ENCODE measurements at regions not wholly inside any gene's neighbourhood (a gene's known extent, or its start where the extent isn't known, plus 50 kb on each side); places are given as distances from the start of the nearest gene placed in this dataset.

DNA sequence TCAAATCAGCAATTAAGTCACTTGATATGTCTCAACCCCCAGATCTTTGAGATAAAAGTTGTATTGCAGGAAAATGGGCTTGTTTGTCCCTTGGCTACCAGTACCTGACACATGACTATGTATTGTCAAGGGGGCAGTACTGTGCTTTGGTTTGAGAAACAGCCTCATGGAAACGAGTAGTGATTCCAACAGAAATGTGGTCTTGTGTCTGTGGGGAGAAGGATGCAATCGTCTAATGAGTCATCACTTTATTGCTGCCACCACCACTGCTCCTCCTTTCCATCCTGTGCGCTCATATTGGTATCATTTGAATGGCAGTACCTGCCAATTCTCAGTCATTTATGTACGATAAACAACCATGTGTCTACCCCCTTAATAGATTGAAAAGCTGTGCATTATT, 72.8 kb upstream of the ARHGAP5 start:
- no peak for DNase-seq (ENCODE audit: low read depth in 2 of 2)

GRCh38 chr14:32005628-32006027, 71.5 kb upstream of the ARHGAP5 start:
- no peak for DNase-seq (ENCODE audit: low read depth in 2 of 2)

- no peak for DNase-seq (ENCODE audit: low read depth in 2 of 2)
Measured at GRCh38 chr14:32006263-32007110, 70.6 kb upstream of the ARHGAP5 start.

- no peak for DNase-seq (ENCODE audit: low read depth in 2 of 2)
Measured at GRCh38 chr14:32007755-32008362, 69.2 kb upstream of the ARHGAP5 start.

DNA sequence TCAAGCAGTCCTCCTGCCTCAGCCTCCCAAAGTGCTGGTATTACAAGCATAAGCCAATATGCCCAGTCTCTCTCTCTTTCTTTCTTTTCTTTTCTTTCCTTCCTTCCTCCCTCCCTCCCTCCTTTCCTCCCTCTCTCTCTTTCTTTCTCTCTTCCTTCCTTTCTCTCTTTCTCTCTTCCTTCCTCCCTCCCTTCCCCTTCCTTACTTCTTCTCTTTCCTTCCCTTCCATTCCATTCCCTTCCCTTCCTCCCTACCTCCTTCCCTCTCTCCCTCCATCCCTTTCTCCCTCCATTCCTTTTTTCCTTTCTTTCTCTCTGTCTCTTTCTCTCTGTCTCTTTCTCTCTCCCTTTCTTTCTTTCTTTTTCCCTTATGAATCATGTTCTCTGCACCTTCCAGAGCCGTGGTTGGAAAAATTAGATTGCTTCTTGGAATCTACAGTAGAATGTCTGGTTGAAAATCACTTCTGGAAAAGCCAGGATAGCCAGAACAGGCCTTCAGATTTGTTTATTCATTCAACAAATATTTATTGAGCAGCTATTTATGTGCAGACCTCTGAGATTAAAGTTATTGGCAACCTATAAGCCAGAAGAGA, 68.4 kb upstream of the ARHGAP5 start:
- no peak for DNase-seq (ENCODE audit: low read depth in 2 of 2)

GRCh38 chr14:32009221-32009975, 67.7 kb upstream of the ARHGAP5 start:
- no peak for DNase-seq (ENCODE audit: low read depth in 2 of 2)

DNA sequence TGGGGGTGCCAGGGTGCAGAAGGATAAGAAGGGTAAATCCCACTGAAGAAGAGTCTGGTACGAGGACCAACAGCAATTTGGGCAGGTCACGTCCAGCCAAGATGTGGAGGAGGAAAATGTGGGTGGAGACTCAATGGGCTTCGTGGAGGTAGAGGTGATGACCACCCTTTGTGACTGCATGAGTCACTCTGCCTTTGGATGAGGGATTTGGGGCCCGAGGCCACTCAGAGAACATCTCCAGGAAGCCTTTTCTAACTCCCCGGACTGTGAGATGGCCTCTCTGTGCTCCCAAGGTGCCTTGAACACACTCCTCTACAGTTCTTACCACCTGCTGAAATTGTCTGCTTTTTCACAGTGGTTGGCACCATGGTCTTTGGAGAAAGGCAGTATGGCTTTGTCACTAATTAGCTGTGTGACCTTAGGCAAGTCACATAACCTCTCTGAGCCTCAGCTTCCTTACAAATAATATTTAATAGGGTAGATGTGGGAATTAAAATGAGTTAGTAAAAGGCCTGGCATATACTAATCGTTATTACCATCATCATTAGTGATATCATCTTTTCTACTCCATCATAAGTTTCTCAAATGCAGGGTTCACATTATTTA, 67.0 kb upstream of the ARHGAP5 start:
- no peak for DNase-seq (ENCODE audit: low read depth in 2 of 2)

DNA sequence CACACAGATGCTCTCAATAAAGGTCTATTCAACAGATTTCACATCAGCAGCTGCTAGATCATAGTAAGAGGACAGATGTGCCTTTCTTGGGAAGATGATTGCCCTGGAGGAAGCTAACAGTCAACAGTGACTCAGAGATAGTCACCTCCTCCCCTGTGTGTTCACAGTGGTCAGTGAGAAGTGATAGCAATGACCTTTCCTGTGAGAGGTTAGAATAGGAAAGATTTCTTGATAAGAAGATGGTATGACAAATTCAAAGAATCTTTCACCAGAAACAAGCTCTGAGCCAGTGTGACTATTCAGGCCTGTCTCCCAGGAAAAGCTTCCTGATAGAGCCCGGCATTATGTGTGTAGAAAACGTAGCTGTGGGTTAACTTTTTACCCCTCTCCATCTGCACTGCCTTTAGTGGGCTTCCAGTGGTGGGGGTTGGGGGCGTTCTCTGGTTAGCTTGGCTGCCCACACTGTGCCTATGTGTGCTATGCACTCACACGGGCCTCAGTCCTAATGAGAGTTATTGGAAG, 66.4 kb upstream of the ARHGAP5 start:
- DNase-seq (ENCODE audit: low read depth in 2 of 2) = no peak

DNA sequence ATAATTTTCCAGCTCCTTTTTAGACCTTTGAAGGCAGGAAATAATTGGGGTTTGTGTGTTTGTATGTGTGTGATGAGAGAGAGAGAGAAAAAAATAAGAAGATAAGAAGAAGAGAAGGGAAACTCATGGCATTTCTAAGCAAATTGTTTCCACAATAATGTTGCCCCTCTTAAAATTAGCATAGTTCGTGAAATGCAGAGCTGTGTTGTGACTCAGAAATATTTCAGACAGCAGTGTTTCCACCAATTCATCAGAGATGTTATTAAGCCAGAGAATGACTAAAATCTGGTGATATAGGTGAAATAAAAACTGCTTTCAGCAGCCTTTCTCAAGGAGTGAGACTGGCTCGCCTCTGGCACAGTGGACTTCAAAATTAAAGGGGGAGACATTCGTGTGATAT, 65.9 kb upstream of the ARHGAP5 start:
- DNase-seq (ENCODE audit: low read depth in 2 of 2) = no peak

DNA sequence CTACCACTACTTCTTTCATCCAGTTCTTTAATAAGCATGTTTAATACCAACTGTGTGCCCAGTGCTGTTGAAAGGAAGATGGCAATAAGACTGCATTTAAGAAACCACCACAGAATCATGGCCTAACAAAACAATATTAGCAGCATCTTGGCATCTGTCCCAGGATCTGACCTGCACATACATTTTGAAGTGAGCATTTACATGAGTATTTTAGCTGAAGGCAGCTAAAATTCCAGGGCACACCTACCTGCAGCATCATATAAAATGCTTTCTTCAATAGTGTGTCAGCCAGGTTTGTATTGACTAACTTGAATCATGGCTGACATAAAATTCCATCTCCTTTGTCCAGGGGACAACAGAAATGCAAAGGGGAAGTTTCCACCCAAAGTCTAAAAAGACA, 65.0 kb upstream of the ARHGAP5 start:
- no peak for DNase-seq (ENCODE audit: low read depth in 2 of 2)

DNA sequence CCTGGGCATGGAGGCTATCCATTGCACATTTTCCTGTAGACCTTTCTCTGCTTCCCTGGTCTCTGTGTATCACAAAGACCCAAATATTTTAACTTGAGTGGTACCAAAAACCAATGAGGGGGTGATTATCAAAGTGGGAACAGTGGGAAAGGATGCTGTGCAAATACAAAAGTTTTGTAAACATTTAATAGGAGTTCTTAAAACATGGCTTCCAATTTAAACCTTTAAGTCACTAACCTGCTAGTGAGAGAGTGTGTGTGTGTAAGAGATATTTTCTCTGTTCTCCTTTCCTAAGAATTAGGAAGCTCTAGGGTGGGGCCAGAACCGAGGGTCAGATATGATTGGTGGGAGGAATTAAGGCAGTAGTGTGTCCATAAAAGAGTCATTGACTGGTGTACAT, 64.5 kb upstream of the ARHGAP5 start:
- no peak for DNase-seq (ENCODE audit: low read depth in 2 of 2)

DNA sequence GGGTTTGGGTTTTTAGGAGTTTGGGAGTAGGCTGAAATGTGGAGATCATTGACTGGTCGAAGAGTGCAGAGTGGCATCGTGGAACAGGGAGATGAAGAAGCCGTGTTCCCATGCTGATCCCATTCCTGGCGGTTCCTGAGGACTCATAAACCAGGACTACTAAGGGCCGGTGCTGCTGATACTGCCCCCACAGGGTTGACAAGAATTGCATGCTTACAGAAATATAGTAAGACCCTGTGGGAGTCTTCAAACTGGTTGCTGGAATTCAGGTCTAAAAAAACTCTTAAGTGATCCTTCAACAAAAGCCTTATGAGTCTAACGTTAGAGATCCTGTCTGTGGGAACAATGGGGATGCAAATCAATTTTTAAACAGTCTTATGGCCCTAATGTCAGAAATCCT, 64.0 kb upstream of the ARHGAP5 start:
- DNase-seq (ENCODE audit: low read depth in 2 of 2) = no peak

DNA sequence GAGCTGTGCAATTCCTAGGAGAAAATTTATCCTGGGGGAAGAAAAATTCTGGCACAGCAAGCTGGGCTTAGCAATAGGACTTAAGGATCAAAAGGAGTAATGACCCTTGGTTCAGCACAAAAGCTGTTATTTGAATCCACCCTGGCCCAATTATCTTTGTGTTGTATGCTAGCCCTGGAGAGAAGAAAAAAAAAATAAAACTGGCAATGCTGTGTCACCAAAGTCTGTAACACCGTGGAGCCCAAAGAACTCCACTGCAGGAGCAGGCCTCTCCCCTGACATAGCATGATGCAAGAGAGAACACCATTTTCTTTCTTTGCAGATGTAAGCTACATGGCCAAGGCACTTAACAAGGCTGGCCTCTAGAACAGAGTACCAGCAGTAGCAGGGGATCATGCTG, 63.0 kb upstream of the ARHGAP5 start:
- no peak for DNase-seq (ENCODE audit: low read depth in 2 of 2)

GRCh38 chr14:32014498-32014897, 62.6 kb upstream of the ARHGAP5 start:
- no peak for DNase-seq (ENCODE audit: low read depth in 2 of 2)

GRCh38 chr14:32015166-32015565, 61.9 kb upstream of the ARHGAP5 start:
- no peak for DNase-seq (ENCODE audit: low read depth in 2 of 2)

GRCh38 chr14:32017587-32017986, 59.5 kb upstream of the ARHGAP5 start:
- DNase-seq (ENCODE audit: low read depth in 2 of 2) = no peak

GRCh38 chr14:32018391-32019092, 58.6 kb upstream of the ARHGAP5 start:
- DNase-seq (ENCODE audit: low read depth in 2 of 2) = no peak

- DNase-seq (ENCODE audit: low read depth in 2 of 2) = no peak
Measured at GRCh38 chr14:32019276-32019675, 57.8 kb upstream of the ARHGAP5 start.

- DNase-seq (ENCODE audit: low read depth in 2 of 2) = no peak
Measured at GRCh38 chr14:32020882-32021281, 56.2 kb upstream of the ARHGAP5 start.

DNA sequence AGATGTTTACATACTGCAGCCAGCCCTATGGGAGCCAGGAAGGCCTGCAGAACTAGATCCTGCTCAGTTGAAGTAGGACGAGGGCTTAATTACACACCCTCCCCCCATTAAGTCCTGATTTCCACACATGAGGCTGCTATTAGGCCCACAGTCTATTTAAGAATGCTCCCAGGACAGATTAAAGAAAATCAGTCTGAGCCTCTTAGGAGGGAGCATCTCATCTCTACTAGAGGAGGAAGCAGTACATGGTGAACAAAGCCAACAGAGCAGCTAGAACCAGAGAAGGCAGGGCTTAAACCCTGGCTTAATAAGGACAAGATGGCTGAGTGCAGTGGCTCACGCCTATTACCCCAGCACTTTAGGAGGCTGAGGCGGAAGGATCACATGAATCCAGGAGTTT, 55.8 kb upstream of the ARHGAP5 start:
- no peak for DNase-seq (ENCODE audit: low read depth in 2 of 2)

- no peak for DNase-seq (ENCODE audit: low read depth in 2 of 2)
Measured at GRCh38 chr14:32022525-32022924, 54.6 kb upstream of the ARHGAP5 start.

Measured in stimulated activated CD8-positive, alpha-beta memory T cell treated with anti-CD3 and anti-CD28 coated beads, Interleukin-7, amount 100 ng/mL, for 4 hours (primary cell).